ENCODE measurements at regions not wholly inside any gene's neighbourhood (a gene's known extent, or its start where the extent isn't known, plus 50 kb on each side); places are given as distances from the start of the nearest gene placed in this dataset.

DNA sequence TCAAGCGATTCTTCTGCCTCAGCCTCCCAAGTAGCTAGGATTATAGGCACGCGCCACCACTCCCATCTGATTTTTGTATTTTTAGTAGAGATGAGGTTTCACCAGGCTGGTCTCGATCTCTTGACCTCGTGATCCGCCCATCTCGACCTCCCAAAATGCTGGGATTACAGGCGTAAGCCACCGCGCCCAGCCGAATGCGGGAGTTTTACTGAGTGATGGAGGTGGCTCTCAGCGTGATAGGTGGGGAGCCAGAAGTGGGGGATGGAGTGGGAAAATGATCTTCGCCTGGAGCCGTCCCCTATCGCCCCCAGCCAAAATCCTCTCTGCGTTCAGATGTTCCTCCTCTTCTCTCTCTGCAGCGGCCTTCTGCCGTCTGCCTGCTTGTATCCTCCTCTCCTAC, 348.4 kb upstream of the NPSR1 start:
- peaks cover 11% of the 10 kb centered on the region for H3K9me3 ChIP-seq (ENCODE audit: control insufficient read depth, insufficient read depth, low read length)
- no peak overlapping the region for H3K9ac ChIP-seq (ENCODE audit: low read depth, low read length)
- no peaks in the 10 kb centered on the region for H3K36me3 ChIP-seq (ENCODE audit: control insufficient read depth, insufficient read depth, low read length)
- no peak overlapping the region for H3K27ac ChIP-seq (ENCODE audit: low read depth, low read length)
- H3K4me3 ChIP-seq (ENCODE audit: low read depth, low read length), result no peak overlapping the region
- no peaks in the 10 kb centered on the region for H3K4me1 ChIP-seq (ENCODE audit: control insufficient read depth, insufficient read depth, low read length)
- H3K27me3 ChIP-seq (ENCODE audit: control insufficient read depth, insufficient read depth, low read length), result no peaks in the 10 kb centered on the region

DNA sequence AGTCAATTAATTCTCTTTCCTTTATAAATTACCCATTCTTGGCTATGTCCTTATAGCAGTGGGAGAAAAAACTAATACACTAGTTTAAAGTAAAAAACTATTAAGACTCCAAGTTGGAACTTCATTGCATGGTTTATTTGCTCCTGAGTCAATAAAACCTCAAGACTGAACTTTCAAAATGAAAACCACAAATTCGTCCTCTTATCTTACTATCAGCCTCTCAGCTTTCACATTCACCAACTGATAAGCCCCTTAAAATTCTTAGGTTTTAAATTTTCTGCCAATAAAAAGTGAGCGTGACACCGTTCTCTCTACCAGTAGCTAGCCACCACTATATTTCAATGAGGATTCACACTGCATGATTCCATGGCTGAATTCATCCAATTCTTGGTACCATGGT, 346.4 kb upstream of the NPSR1 start:
- Histone ChIP-seq H3K9ac (ENCODE audit: low read depth, low read length) (no peak overlapping the region), H3K4me1 (ENCODE audit: control insufficient read depth, insufficient read depth, low read length) (no peaks in the 10 kb centered on the region), H3K9me3 (ENCODE audit: control insufficient read depth, insufficient read depth, low read length) (peaks cover 11% of the 10 kb centered on the region), H3K36me3 (ENCODE audit: control insufficient read depth, insufficient read depth, low read length) (no peaks in the 10 kb centered on the region), H3K27me3 (ENCODE audit: control insufficient read depth, insufficient read depth, low read length) (no peaks in the 10 kb centered on the region), H3K27ac (ENCODE audit: low read depth, low read length) (no peak overlapping the region), H3K4me3 (ENCODE audit: low read depth, low read length) (no peak overlapping the region)

DNA sequence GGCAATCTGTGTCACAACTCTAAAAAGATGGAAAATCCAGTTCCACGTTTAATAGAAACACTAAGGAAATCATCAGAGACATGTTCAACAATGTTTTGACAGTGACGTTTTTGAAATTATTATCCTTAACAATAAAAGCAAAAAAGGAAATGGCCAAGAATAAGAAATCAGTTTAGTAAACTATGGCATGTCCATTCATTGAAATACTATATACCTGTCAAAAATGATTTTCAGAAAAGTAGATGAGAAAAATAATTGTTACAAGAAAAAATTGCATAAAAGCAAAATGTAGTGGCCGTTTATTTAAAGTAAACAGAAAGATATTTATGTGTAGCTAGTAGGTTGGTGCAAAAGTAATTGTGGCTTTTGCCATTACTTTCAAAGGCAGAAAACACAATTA, 345.4 kb upstream of the NPSR1 start:
- no peak overlapping the region for H3K9ac ChIP-seq (ENCODE audit: low read depth, low read length)
- H3K4me3 ChIP-seq (ENCODE audit: low read depth, low read length), result no peak overlapping the region
- no peak overlapping the region for H3K27ac ChIP-seq (ENCODE audit: low read depth, low read length)
- peaks cover 11% of the 10 kb centered on the region for H3K9me3 ChIP-seq (ENCODE audit: control insufficient read depth, insufficient read depth, low read length)
- H3K36me3 ChIP-seq (ENCODE audit: control insufficient read depth, insufficient read depth, low read length), result no peaks in the 10 kb centered on the region
- H3K4me1 ChIP-seq (ENCODE audit: control insufficient read depth, insufficient read depth, low read length), result no peaks in the 10 kb centered on the region
- no peaks in the 10 kb centered on the region for H3K27me3 ChIP-seq (ENCODE audit: control insufficient read depth, insufficient read depth, low read length)

DNA sequence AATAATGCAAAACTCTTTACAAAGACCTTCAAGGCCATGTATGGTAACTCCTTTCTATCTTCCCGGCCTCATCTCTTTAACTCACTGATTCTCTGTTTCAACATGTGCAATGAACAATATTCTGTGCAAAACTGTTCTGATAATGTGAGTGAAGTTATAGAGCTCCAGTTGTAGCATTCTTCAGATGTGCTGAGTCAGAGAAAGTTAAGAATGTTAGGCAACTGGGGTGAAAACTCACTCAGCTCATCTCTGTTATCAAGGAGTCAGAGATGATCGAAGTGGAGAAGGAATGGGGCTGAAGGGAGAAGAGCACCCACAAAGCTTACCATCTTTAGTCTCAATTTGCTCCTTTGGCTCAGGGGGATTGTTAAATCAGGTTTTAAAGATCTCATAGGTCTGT, 344.7 kb upstream of the NPSR1 start:
- Histone ChIP-seq H3K27ac (ENCODE audit: low read depth, low read length) (no peak overlapping the region), H3K9me3 (ENCODE audit: control insufficient read depth, insufficient read depth, low read length) (peaks cover 11% of the 10 kb centered on the region), H3K36me3 (ENCODE audit: control insufficient read depth, insufficient read depth, low read length) (no peaks in the 10 kb centered on the region), H3K4me1 (ENCODE audit: control insufficient read depth, insufficient read depth, low read length) (no peaks in the 10 kb centered on the region), H3K4me3 (ENCODE audit: low read depth, low read length) (no peak overlapping the region), H3K27me3 (ENCODE audit: control insufficient read depth, insufficient read depth, low read length) (no peaks in the 10 kb centered on the region), H3K9ac (ENCODE audit: low read depth, low read length) (no peak overlapping the region)

DNA sequence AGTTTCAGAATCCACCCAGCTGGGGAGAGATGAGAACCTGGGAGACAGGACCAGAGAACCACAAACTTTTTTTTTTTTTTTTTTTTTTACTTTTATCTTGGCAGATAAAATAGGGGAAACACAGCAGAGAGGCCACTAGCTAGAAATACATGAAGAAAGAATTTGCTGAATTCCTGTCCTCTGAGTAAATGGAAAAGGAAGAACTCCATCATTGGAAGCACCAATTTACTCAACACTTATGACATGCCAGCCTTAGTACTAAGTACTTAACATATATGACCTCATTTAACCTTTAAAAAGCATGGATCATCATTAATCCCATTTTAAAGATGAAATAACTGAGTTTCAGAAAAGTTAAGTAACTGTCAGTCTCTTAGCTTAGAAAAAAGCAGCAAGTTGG, 343.0 kb upstream of the NPSR1 start:
- Histone ChIP-seq H3K36me3 (ENCODE audit: control insufficient read depth, insufficient read depth, low read length) (no peaks in the 10 kb centered on the region), H3K4me1 (ENCODE audit: control insufficient read depth, insufficient read depth, low read length) (no peaks in the 10 kb centered on the region), H3K9me3 (ENCODE audit: control insufficient read depth, insufficient read depth, low read length) (peaks cover 11% of the 10 kb centered on the region), H3K9ac (ENCODE audit: low read depth, low read length) (no peak overlapping the region), H3K27ac (ENCODE audit: low read depth, low read length) (no peak overlapping the region), H3K27me3 (ENCODE audit: control insufficient read depth, insufficient read depth, low read length) (no peaks in the 10 kb centered on the region), H3K4me3 (ENCODE audit: low read depth, low read length) (no peak overlapping the region)

DNA sequence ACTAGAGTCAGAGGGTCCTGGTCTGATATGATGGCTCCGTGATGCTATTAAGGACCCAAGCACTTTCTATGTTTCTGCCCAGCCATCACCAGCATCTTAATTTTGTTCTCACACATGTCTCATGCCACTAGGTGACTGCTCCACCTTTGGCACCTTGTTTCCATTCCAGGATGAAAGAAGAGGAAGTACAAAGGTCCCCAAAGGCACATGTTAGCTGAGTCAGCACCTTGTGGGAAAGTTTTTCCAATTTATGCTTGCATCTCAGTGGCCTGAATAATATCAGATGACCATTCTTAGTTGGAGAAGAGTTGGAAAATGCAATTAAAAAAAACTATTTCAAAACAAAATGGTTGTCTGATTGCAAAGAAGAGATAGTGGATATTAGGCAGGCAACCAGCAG, 341.0 kb upstream of the NPSR1 start:
- Histone ChIP-seq H3K9me3 (ENCODE audit: control insufficient read depth, insufficient read depth, low read length) (peaks cover 8% of the 10 kb centered on the region), H3K36me3 (ENCODE audit: control insufficient read depth, insufficient read depth, low read length) (no peaks in the 10 kb centered on the region), H3K27me3 (ENCODE audit: control insufficient read depth, insufficient read depth, low read length) (no peaks in the 10 kb centered on the region), H3K4me3 (ENCODE audit: low read depth, low read length) (no peak overlapping the region), H3K27ac (ENCODE audit: low read depth, low read length) (no peak overlapping the region), H3K4me1 (ENCODE audit: control insufficient read depth, insufficient read depth, low read length) (peaks cover 5% of the 10 kb centered on the region; the same call in 1 of the 2 replicates), H3K9ac (ENCODE audit: low read depth, low read length) (no peak overlapping the region)

DNA sequence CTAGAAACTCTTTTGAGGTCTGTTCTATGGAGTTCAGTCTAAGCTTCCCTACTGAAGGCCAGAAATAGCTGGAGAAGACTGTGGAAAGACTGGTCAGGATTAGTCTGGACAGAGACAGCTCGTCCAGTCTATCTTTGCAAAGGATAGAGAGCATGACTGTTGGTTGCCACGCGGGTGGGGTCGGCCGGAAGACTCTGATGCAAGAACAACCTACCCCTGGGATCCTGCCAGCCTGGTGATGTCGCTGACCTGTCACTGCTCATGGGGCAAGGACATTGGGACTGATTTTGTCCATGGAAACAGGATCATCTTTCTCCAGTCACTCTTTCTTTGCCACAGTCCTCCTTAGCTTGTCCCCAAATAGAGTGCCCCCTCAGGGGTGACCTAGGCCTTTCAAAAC, 337.6 kb upstream of the NPSR1 start:
- H3K36me3 ChIP-seq (ENCODE audit: control insufficient read depth, insufficient read depth, low read length), result no peaks in the 10 kb centered on the region
- H3K4me3 ChIP-seq (ENCODE audit: low read depth, low read length), result no peak overlapping the region
- no peaks in the 10 kb centered on the region for H3K27me3 ChIP-seq (ENCODE audit: control insufficient read depth, insufficient read depth, low read length)
- no peak overlapping the region for H3K27ac ChIP-seq (ENCODE audit: low read depth, low read length)
- no peak overlapping the region for H3K9ac ChIP-seq (ENCODE audit: low read depth, low read length)
- peaks cover 5% of the 10 kb centered on the region; the same call in 1 of the 2 replicates for H3K4me1 ChIP-seq (ENCODE audit: control insufficient read depth, insufficient read depth, low read length)
- H3K9me3 ChIP-seq (ENCODE audit: control insufficient read depth, insufficient read depth, low read length), result no peaks in the 10 kb centered on the region

DNA sequence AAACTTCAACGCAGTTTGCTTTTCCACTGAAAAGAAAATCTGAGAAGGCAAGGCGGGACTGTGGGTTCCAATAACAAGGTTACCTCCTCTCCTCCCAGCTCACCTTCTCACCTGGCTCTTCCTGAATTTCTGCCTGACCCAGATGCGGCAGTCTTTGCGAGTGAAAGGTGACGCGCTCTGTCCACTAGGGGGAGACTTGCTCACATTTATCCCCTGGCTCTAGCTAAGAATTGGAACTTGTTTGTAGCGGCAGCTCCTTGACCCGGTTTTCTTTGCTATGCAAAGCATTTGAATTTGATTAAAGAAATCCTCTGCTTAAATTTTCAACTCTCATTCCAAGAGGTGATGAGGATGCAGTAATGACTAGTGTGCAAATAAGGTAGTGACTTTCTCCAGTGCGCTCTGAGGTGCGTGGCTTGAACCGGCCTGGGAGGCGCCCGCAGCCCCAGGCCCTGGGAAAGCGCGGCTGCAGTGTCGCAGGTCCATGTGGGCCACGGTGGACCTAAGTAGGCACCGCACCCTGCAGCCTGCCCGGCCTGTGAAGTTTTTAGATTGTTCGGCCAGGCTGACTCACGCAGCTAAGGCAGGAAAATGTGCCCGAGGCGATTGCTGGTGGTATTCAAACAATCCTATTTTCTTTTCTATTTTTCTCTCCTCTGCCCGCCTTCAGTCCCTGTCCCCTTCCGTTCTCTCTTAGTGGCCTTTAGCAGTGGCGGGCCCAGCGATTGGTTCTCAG, 336.9 kb upstream of the NPSR1 start:
- no peaks in the 10 kb centered on the region for H3K27me3 ChIP-seq (ENCODE audit: control insufficient read depth, insufficient read depth, low read length)
- no peaks in the 10 kb centered on the region for H3K36me3 ChIP-seq (ENCODE audit: control insufficient read depth, insufficient read depth, low read length)
- peaks cover 5% of the 10 kb centered on the region; the same call in 1 of the 2 replicates for H3K4me1 ChIP-seq (ENCODE audit: control insufficient read depth, insufficient read depth, low read length)
- H3K27ac ChIP-seq (ENCODE audit: low read depth, low read length), result no peak overlapping the region
- peak overlapping the region; percentile 62 for H3K4me3 ChIP-seq (ENCODE audit: low read depth, low read length)
- H3K9ac ChIP-seq (ENCODE audit: low read depth, low read length), result peak overlapping the region; percentile 23; the same call in 1 of the 2 replicates
- no peaks in the 10 kb centered on the region for H3K9me3 ChIP-seq (ENCODE audit: control insufficient read depth, insufficient read depth, low read length)

DNA sequence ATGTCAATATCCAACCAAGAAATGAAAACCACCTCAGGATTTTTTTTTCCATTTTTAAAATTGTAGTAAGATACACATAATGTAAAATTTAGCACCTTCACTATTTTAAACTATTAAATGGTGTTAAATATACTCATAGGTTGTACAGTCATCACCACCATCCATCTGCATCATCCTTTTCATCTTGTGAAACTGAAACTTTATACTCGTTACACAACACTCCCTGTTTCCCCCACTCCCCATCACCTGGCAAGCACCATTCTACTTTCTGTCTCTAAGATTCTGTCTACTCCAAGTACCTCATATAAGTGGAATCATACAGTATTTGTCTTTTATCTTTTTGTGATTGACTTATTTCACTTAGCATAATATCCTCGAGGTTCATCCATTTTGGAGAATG, 335.2 kb upstream of the NPSR1 start:
- no peaks in the 10 kb centered on the region for H3K36me3 ChIP-seq (ENCODE audit: control insufficient read depth, insufficient read depth, low read length)
- H3K9ac ChIP-seq (ENCODE audit: low read depth, low read length), result no peak overlapping the region
- H3K9me3 ChIP-seq (ENCODE audit: control insufficient read depth, insufficient read depth, low read length), result no peaks in the 10 kb centered on the region
- no peaks in the 10 kb centered on the region for H3K27me3 ChIP-seq (ENCODE audit: control insufficient read depth, insufficient read depth, low read length)
- no peak overlapping the region for H3K4me3 ChIP-seq (ENCODE audit: low read depth, low read length)
- peaks cover 5% of the 10 kb centered on the region; the same call in 1 of the 2 replicates for H3K4me1 ChIP-seq (ENCODE audit: control insufficient read depth, insufficient read depth, low read length)
- H3K27ac ChIP-seq (ENCODE audit: low read depth, low read length), result no peak overlapping the region

DNA sequence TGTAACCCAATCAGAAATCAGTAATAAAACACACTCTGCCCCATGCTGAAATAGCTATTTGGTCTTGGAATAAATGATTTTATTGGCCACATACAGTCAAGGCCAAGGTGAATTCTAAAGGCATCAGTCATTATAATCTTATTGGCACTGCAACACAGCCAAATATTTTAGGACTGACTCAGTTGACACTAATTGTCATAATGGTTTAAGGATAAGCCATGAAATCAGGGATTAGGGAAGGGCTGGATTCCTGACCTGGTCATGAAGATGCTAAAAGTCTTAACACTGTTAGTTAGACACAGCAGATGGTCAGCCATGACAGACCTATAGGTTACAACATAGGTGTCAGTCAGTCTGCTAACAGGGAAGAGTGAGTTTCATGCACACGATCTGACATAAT, 330.3 kb upstream of the NPSR1 start:
- Histone ChIP-seq H3K36me3 (ENCODE audit: control insufficient read depth, insufficient read depth, low read length) (no peaks in the 10 kb centered on the region), H3K27me3 (ENCODE audit: control insufficient read depth, insufficient read depth, low read length) (no peaks in the 10 kb centered on the region), H3K9ac (ENCODE audit: low read depth, low read length) (no peak overlapping the region), H3K4me1 (ENCODE audit: control insufficient read depth, insufficient read depth, low read length) (no peaks in the 10 kb centered on the region), H3K9me3 (ENCODE audit: control insufficient read depth, insufficient read depth, low read length) (no peaks in the 10 kb centered on the region), H3K4me3 (ENCODE audit: low read depth, low read length) (no peak overlapping the region), H3K27ac (ENCODE audit: low read depth, low read length) (no peak overlapping the region)

DNA sequence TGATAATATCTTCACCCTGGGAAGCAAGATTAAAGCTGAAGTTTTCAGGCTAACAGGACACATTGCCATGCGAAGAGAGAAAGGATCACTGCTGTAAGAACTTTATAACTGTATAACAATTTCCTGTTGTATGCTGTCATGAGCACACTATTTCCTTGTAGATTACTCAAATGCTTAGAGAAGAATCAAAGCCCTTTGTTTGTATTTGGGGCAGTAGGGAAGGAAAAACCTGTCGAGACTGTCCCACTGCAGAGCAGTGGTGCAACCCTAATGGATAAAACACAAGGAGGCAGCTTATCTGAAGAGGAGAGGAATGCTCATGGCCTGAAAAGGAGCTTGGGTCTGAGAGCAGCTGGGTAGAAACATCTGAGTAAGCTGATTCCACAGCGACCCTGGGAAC, 327.7 kb upstream of the NPSR1 start:
- H3K27ac ChIP-seq (ENCODE audit: low read depth, low read length), result no peak overlapping the region
- no peak overlapping the region for H3K9ac ChIP-seq (ENCODE audit: low read depth, low read length)
- no peaks in the 10 kb centered on the region for H3K27me3 ChIP-seq (ENCODE audit: control insufficient read depth, insufficient read depth, low read length)
- H3K4me1 ChIP-seq (ENCODE audit: control insufficient read depth, insufficient read depth, low read length), result no peaks in the 10 kb centered on the region
- no peaks in the 10 kb centered on the region for H3K36me3 ChIP-seq (ENCODE audit: control insufficient read depth, insufficient read depth, low read length)
- no peaks in the 10 kb centered on the region for H3K9me3 ChIP-seq (ENCODE audit: control insufficient read depth, insufficient read depth, low read length)
- no peak overlapping the region for H3K4me3 ChIP-seq (ENCODE audit: low read depth, low read length)

Measured in HUES48 (cell line).